ENCODE measurements at regions not wholly inside any gene's neighbourhood (a gene's known extent, or its start where the extent isn't known, plus 50 kb on each side); places are given as distances from the start of the nearest gene placed in this dataset.
A peak's percentile ranks its signal among the peaks of the same experiment; 100 is the strongest.

DNA sequence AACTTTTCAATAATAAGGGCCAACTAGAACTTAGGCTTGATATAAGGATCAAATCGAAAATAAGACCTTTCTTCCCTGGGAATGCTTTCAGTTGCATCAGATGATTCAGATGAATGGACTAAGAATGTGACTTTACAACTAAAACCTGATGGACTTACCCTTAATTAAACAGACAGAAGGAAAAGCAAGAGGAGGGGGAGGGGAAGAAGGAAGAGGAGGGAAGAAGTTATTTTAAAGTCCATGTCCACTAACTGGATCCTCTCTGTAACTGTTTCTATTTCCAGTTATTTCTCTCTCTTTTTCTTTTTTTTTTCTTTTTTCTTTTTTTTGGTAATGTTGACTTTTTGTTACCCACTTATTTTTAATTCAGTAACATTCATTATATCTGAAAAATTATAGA lies 486.0 kb downstream of the MAFB start:
- no peak for DNase-seq

DNA sequence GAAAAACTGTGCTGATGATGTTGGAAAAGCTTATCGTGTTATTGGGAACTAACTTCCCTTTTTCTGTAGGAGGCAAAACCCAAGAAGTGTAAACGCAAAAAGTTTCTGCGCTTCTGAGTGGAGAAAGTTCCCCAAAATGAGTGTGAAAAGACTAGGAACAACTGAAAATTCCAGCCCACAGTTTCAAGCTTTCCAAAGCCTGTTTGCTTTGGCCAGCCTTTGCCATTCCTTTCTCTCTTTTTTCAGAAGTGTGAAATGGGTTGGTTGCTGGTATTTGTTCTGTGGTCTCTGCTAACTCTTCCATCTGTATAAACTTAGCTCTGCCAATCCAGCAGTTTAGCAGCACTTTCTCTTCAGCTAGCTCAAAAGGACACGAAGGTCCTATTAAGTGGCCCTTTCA lies 491.3 kb downstream of the MAFB start:
- no peak for DNase-seq

DNA sequence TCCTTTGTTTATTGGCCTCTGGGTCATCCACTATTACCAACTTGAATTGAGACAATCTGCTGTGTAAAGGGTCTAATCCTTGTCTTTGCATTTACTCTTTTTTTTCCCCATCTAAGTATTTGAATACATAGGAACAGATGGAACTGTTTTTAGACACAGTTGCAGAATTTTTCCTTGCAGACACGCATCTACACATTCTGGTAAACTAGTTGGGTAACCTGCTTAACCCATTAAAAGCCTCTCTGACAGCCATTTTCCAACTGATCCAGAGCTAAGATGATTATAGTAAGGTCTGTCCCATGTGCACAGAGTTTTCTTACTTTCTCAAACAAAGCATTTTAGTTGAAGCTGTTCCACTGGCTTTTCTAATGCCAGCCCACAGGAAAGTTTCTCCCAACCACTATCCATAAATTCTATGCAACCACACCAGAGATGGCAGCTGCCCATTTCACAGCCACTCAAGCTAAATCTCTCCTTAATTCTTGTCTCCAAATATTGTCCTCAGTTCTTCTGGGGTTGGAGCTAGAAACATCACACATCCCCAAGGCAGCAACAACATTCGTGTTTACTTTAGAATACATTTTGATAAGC lies 492.1 kb downstream of the MAFB start:
- no peak for DNase-seq

DNA sequence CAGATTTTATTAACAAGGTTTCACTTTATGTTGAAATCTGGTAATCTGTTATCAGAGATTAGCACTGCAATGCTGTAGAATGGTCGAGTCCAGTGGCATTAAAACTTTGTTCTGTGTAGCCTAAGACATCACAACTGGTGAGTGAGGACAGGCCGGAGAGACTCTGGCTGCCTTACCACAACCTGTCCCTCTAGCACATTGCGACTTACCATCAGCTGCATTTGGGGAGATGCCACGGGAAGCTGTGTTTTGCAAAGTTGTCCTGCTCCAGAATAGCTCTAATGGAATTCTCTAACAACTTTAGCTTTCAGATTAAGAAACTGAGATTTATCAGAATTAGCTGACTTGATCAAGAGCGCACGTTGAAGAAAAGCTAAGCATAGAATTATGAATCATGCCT lies 493.3 kb downstream of the MAFB start:
- DNase-seq = no peak

DNA sequence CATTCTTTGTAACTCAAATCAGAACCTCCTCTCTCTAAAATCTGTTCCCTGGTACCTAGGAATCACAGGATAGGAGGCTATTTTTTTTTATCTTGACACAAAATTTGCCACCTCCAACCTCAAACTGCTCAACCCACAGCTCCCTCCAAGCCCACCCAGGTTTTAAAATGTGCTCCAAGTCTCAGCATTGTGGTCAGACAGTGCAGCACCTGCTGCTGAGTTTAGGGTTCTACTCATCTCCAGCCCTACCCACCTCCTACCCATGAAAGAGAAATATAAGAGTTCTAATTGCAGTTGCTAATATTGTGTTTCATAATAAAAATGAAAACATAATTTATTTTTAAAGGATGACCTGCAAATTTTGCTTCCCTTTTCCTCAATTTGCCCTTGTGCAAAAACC lies 496.5 kb downstream of the MAFB start:
- no peak for DNase-seq

DNA sequence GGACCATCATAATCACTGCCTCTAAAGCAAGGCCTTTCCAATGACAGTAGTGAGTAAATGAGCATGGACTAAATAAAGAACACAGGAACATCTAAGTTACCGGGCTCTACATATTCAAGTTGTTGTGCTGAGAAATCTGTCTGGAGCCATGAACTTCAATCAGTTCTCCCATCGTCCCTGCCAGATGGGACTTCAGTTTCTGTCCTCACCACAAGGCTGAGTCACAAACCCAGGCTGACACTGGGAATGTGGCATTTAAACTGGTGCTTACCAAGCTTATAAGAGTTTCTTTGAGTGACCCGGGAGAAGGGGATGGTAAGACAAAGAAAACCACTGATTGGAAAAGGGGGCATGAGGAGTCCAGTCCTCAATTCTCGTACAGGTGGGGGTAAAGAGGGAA lies 497.0 kb downstream of the MAFB start:
- DNase-seq = no peak

DNA sequence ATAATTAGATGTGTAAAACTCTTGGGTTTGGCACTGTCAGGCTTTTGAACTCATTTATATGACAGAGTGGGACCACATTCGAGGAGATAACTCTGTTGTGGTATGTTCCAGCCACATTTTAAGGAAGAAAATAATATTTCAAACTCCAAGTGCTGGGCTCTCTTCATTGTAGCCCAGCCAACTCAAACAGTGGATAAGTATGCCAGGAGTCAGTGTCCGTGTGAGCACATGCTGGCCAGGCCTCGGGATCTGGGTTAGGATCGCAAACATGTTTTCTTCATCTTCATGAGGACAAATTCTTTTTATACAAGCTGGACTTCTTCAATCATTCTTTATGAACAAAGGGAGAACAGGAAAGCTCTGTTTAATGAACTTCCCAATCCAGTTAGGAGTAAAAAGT lies 497.5 kb downstream of the MAFB start:
- DNase-seq = no peak

DNA sequence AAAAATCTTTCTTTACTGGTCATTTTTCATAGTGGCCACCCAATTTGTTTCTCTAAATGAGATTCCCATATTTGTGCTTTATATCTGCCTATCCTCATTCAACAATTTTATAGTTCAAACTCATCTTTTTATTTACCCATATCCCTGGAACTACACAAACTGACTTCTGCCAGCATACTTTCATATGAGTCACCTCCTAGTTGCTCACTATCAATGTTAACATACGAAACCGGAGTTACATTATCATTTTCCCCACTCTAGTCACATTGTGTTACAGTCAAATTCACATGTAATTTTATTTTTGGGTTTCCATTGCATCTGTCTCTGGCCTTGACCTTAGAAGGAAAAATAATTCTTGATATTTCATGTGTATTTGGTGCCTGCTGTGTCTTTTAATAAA lies 499.4 kb downstream of the MAFB start:
- no peak for DNase-seq

DNA sequence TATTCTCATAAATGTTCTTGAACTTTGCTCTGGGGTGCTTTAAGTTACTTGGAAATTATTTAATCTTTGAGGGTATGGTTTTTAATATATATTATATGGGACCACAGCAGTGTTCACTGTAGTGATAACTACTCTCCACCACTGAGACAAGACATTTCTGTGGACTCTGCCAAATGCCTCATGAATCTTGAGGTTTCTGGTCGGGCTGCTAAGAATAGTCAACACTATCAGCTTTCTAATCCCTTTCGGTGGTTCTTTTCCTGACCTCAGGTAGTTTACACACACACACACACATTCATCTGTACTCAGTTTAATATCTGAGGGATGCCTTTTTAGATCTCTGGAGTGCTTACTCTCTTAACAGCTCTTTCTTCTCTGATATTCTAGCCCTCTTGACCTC lies 500.7 kb downstream of the MAFB start:
- DNase-seq = no peak

DNA sequence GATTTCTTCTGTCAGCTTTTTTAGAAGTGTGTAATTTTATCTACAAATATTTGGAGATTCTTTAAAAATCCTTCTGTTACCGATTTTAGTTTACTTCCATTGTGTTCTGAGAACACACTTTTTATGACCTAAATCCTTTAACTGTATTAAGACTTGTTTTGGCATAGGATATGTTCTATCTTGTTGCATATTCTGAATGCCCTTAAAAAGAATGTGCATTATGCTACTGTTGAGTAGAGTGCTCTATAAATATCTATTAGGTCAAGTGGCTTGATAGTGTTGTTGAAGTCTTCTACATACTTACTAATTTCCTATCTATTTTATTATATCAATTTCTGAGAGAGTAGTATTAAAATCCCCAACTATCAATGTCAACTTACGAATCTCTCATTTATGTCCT lies 502.2 kb downstream of the MAFB start:
- DNase-seq = no peak

DNA sequence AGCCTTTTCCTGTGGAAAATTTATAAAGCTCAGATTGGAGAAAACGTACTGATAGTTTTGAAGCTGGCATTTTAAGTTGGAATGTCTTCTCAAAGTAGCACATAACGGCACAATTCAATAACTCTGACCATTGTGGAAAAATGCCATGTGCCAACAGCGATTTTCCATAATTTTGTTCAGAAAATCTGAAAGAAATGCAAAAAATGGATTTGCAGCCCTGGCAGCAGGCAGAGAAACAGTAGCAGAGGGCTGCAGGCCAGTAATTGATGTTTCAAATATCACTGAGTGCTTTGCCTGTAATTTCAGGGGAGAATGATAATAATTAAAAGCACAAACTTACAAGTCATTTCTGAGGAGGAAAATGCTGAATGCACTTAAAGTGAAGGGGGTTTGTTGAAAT lies 507.4 kb downstream of the MAFB start:
- no peak for DNase-seq

DNA sequence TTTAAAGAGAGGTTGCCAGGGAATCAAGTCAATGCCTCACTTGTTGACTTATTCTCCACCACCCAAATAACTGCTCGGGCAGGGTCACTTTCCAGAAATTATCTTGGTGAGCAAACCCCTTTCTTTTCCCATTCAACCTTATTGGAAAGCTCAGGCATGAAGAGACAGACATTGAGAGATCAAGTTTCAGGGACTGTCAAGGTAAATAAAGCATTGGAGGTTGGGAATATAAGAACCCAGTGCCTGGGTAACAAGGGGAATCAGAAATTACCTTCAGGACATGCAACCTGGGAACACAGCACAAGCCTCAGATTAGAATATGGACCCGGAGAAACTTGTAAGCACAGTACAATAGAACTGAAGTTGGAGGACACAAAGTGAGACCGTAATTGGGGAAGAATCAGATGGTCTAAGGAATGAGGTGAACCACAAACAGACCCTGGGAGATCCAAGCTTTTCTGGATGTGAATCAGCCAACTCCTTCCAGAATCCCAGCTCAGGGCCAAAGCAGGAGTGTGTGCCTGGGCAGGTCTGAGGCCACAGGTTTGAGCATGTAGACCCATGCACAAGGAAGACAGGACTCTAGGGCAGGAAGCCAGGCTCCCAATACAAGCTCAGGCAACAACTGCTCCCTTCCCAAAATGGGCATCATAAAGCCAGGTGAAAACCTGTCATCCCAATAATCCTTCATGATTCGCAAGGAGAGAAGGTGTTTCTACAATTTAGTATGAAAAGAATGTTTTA lies 512.8 kb downstream of the MAFB start:
- no peak for DNase-seq

DNA sequence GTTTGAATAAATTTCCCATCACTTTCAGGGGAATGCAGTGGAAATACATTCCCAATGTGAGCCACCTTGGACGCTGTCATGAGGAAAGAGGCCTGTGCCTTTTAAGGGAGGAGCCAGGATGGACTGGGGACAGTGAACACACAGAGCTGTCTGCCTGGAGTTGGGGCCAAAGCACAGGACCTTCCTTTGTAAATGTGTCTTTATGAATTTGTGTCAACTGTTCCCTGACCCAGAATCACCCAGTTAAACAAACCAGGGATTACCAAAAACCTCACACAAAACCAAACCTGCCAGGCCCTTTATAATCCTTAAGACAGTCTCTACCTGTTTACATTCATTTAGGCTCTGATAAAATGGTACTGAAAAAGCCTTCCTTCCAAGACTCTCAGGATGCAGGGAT lies 513.7 kb downstream of the MAFB start:
- no peak for DNase-seq

DNA sequence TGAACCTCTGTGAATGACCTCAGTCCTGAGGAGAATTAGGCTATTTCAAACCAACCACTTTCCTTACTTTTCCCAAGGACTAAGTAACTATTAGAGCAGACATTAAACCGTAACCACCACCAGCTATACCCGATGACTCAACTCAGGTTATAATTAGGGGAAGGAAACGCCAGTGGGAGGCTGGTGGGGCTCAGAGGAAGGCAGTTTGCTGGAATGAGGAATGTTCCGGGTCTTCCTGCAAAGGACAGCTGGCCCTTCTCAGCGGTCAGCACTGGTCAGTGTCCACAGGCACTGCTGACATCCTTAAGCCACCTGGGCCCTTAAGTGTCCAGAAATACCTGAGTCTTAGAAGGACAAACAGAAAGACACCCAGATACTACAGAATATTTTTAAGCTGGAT lies 515.2 kb downstream of the MAFB start:
- no peak for DNase-seq

DNA sequence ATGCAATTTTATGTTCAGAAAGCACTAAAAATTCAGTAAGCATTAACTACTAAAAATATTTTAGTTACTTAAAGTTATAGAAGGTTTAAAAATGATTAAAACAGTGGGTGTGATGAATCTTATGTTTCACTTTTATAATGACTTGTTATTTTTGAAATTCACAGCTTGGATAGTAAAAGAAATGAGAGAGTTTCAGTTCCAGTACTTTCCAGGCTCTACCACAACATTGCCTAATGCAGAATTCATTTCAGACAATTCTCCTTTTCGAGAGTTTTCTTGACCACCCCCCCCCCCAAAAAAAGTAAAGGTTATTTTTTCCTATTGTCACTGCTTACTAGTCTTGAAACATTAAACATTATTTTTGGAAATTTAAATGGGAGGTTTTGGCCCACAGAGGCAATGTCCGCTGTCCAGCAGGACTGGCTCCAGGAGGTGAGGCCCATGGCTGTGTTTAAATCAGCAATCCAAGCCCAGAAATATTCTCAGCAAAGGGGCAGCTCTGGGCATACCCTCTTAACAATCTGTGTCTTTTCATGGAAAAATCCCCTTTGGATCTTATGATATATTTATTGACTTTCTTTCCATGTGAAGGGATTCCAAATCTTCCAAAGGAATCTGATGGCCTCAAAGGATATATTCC lies 519.9 kb downstream of the MAFB start:
- no peak for DNase-seq

DNA sequence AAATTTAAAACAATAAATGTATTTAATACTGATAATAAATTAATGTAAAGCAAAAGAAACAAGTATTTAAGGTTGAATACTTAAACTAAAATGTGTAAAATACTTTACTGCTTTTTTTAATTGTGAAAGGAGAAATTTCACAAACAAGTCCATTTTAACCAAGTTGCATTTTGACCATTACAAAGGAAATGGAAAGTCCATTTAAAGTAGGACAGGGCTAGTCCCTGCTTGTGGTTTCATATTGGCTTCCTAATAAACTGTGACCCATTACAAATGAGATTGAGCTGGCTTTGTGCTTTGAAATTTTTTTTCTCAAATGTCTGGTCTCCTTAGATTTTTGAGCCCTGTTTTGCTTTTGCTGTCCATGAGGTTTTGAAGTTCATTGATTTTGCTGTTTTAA lies 527.6 kb downstream of the MAFB start:
- no peak for DNase-seq

DNA sequence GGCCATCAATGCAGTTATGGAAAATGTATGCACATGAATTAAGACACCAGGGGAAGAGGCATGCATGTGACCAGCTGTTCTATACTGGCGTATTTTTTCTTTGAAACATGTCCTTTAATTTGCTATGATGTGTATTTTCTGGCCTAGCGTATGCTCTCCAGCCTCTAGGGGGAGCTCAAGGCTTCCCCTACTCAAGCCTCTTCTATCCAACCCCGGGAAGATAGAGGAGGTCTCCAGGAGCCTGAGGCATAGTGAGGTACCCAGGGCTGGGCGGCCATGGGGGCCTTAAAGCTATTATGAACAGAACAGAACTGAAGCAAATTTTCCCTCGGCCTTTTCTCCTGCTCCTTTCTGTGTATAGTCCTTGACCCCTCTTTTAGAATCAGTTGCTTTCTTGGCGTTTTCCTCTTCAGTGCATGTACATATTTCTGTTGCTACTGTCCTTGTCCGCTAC lies 528.9 kb downstream of the MAFB start:
- peak; percentile 39 for DNase-seq

DNA sequence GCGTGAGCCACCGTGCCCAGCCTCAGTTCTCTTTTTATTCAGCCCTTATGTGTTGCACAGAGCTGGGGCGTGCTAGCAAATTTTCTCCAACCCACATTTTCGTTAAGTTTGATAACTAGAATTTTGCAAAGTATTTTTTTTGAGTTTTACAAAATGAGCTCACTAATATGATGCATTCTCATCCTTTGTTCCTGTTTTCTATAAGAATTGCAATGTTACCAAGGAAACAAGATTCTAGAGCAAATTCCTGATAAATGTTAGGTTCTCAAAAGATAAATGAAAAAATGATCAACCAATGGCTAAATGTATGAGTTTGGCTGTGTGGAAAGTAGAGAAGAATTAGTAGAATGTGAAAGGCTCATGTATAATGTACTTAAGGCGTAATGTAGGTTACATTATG lies 529.8 kb downstream of the MAFB start:
- DNase-seq = no peak

DNA sequence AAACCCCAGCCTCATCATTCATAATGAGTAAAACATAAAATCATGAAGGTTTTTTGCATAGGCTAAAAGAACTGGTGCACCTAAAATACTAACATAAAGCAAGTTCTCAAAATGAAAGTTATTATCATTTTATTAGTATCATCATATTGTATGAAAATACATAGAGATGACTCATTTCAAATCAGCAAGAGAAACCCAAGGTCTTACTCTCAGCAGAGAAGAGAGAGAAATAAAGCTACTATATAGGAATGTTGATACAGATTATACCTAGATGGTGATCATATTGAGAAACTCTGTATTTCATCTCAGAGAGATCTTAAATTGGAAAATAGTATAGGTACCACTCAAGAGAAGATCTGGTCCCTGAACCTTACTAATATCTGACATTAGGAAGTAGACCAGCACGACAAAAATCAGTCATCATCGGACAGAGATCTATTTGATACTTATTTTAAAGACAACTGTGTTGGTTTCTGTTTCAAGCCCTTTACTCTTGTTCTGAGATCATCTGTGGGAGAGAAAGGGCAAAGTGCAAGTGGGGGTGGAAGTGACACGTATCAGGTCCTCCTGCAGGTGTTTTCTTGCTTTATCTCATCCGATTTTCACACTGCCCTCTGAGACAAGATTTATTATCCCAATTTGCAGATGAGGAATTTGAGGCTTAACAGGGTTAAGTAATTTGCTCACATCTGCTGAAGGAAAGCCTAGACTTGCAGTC lies 532.3 kb downstream of the MAFB start:
- DNase-seq = no peak

DNA sequence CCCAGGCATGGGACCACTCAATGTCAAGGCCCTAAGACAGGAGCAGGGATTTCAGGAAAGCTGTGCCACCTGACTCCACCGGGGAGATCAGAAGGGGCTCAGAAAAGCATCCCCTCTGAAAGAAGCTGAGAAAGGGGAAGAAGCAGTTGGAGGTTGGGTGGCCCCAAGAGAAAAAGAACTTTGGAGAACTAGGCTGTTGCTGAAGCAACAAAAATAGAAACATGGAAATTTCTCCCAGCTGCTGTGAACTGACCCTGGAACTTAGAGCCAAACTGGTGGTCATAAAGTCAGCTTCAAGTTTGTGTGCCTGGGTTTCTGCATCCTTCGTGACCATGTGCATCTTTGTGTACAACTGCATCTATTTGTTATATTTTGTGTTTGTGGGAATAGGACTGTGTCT lies 534.5 kb downstream of the MAFB start:
- DNase-seq = no peak

DNA sequence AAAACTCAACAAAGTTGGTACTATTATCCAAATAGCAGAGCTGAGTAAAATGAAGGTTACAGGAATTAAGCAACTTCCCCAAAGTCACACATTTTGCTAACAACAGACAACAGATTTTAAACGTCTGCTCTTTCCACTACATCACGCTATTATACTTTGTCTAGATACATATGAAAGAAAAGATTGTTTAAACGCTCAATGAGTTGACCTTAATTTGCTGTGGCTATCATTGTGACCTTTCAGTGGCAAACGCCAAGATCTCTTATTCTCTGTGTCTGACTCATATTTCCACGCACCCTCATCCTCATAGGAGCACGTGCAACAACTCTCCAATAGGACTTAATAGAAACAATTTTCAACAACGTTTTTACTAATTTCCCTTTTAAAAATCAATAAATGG lies 540.1 kb downstream of the MAFB start:
- no peak for DNase-seq

DNA sequence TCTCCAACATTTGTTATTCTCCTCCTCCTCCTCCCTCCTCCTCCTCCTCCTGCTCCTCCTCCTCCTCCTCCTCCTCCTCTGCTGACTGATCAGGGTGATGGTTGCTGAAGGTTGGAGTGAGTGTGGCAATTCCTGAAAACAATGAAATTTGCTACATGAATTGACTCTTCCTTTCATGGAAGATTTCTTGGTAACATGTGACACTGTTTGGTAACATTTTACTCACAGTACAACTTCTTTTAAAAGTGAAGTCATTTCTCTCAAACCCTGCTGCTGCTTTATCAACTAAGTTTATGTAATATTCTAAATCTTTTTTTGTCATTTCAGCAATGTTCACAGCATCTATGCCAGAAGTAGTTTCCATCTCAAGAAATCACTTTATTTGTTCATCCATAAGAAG lies 543.0 kb downstream of the MAFB start:
- DNase-seq = no peak

DNA sequence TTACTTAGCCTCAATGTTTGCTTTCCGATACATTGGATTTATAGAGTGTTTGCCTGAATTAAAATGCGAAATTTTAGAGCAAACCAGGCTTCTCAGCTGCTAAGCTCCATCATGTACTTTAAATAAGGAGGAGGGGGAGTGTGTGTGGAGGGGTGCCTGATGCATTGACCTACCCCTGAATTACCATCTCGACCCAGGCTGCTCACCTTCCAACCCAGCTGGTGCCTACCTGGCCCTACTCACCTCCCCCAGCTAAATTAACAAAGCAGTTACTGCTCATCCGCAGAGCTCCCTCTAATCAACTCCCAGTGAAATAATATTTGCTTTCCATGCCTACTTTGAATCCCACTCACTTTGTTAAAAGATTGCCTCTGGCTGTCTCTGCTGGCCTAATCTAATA lies 544.5 kb downstream of the MAFB start:
- no peak for DNase-seq

DNA sequence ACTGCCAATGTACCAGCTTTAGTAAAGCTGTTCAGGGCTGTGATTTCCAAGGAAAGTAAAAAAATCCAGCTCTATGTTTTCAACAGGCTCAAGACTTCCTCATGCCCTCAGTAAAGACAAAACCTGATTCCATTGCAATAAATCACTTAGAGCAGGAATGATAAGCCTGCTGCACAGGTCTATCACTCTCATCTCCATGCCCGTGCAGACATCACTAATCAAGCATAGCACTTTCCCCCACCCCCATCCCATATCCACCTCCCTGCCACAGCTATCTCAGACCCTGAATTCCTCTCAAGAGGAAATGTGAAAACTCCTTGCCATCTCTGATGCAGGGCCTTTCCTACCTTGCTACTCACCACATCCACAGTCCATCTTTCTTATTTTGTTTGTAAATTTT lies 554.9 kb downstream of the MAFB start:
- no peak for DNase-seq

All from kidney glomerular epithelial cell (primary cell).